Kasumi-1 (cell line): ENCODE measurements at regions not wholly inside any gene's neighbourhood (a gene's known extent, or its start where the extent isn't known, plus 50 kb on each side); places are given as distances from the start of the nearest gene placed in this dataset.
A peak's percentile ranks its signal among the peaks of the same experiment; 100 is the strongest.

ENCODE experiments used
- DNase-seq, 2 experiments: peaks; one replicate each; lab custom pipeline; 2025; lab: John Stamatoyannopoulos, UW

GRCh38 chr5:123811831-123812230, 299.9 kb downstream of the CSNK1G3 start:
- DNase-seq = no peak

- DNase-seq = no peak
These were observed 298.9 kb downstream of the CSNK1G3 start for GRCh38 chr5:123810746-123811340.

- DNase-seq = no peak
These were observed 298.3 kb downstream of the CSNK1G3 start for GRCh38 chr5:123810253-123810652.

GRCh38 chr5:123809594-123810221, 297.7 kb downstream of the CSNK1G3 start:
- no peak for DNase-seq

- DNase-seq = no peak
These were observed 296.7 kb downstream of the CSNK1G3 start for GRCh38 chr5:123808461-123809380.

- DNase-seq = no peak
These were observed 295.4 kb downstream of the CSNK1G3 start for GRCh38 chr5:123807177-123807945.

- no peak for DNase-seq
These were observed 294.7 kb downstream of the CSNK1G3 start for GRCh38 chr5:123806644-123807043.

- no peak for DNase-seq
These were observed 293.3 kb downstream of the CSNK1G3 start for GRCh38 chr5:123805300-123805699.

GRCh38 chr5:123803359-123803758, 291.4 kb downstream of the CSNK1G3 start:
- DNase-seq = no peak

GRCh38 chr5:123802298-123802951, 290.4 kb downstream of the CSNK1G3 start:
- no peak for DNase-seq

GRCh38 chr5:123800640-123801039, 288.7 kb downstream of the CSNK1G3 start:
- DNase-seq = no peak

- DNase-seq = no peak
These were observed 283.7 kb downstream of the CSNK1G3 start for GRCh38 chr5:123795688-123796087.

- DNase-seq = no peak
These were observed 278.2 kb downstream of the CSNK1G3 start for GRCh38 chr5:123790226-123790625.

- DNase-seq = no peak
These were observed 275.7 kb downstream of the CSNK1G3 start for GRCh38 chr5:123787635-123788034.

- no peak for DNase-seq
These were observed 275.2 kb downstream of the CSNK1G3 start for GRCh38 chr5:123787136-123787535.

GRCh38 chr5:123786411-123786810, 274.4 kb downstream of the CSNK1G3 start:
- peak; percentile 89 to 90 for DNase-seq

- no peak for DNase-seq
These were observed 273.4 kb downstream of the CSNK1G3 start for GRCh38 chr5:123785162-123786071.

GRCh38 chr5:123783421-123783820, 271.4 kb downstream of the CSNK1G3 start:
- DNase-seq = no peak

GRCh38 chr5:123778641-123779040, 266.7 kb downstream of the CSNK1G3 start:
- DNase-seq = no peak

GRCh38 chr5:123776761-123777160, 264.8 kb downstream of the CSNK1G3 start:
- no peak for DNase-seq

- no peak for DNase-seq
These were observed 259.7 kb downstream of the CSNK1G3 start for GRCh38 chr5:123771715-123772114.
